Calu3 (cell line): ENCODE measurements at regions not wholly inside any gene's neighbourhood (a gene's known extent, or its start where the extent isn't known, plus 50 kb on each side); places are given as distances from the start of the nearest gene placed in this dataset.

Source experiments
- BruUV-seq: library from RNA; stranded (reverse); fragments of 400-500 nt; replicated peaks from 2 replicates; lab custom pipeline; 2021; lab: Mats Ljungman, UMichigan
- CTCF ChIA-PET: fragments of 300-600 bp; sonication (Branson Sonifier 250); formaldehyde crosslinking; loops from one replicate; lab custom pipeline; 2022; ENCODE audit warnings: antibody characterized with exemption; lab: Charles Lee
- DNase-seq: peaks from one replicate; pipeline ENCODE4 v3.0.0; 2022
- H3K27ac Mint-ChIP-seq: one replicate; pipeline ENCODE4 v1.8.0; 2022; ENCODE audit warnings: mixed read lengths; ENCODE audit not compliant: unreplicated experiment
- H3K27me3 Mint-ChIP-seq: one replicate; pipeline ENCODE4 v1.8.0; 2022; ENCODE audit warnings: mixed read lengths; ENCODE audit not compliant: unreplicated experiment
- H3K36me3 Mint-ChIP-seq: one replicate; pipeline ENCODE4 v1.8.0; 2022; ENCODE audit warnings: mild to moderate bottlenecking, moderate library complexity, mixed read lengths; ENCODE audit not compliant: insufficient read depth, unreplicated experiment
- H3K4me1 Mint-ChIP-seq: one replicate; pipeline ENCODE4 v1.8.0; 2022; ENCODE audit warnings: mild to moderate bottlenecking, low read depth, mixed read lengths; ENCODE audit not compliant: unreplicated experiment
- H3K4me3 Mint-ChIP-seq: one replicate; pipeline ENCODE4 v1.8.0; 2022; ENCODE audit warnings: mild to moderate bottlenecking, low read depth, moderate library complexity, mixed read lengths; ENCODE audit not compliant: unreplicated experiment
- H3K9me3 Mint-ChIP-seq: one replicate; pipeline ENCODE4 v1.8.0; 2022; ENCODE audit warnings: low read depth, mixed read lengths; ENCODE audit not compliant: unreplicated experiment
- intact Hi-C: fragments of 100-400 bp; cut with micrococcal nuclease; formaldehyde crosslinking; loops from one replicate; pipeline ENCODE4 v1.10.0; 2022; ENCODE audit not compliant: unreplicated experiment
- TF ChIP-seq, protein P1 (sequence below): fragments of 200-600 bp; IDR thresholded peaks from one replicate; pipeline ENCODE4 v1.8.0; 2022; ENCODE audit warnings: antibody characterized with exemption; ENCODE audit not compliant: unreplicated experiment

DNA sequence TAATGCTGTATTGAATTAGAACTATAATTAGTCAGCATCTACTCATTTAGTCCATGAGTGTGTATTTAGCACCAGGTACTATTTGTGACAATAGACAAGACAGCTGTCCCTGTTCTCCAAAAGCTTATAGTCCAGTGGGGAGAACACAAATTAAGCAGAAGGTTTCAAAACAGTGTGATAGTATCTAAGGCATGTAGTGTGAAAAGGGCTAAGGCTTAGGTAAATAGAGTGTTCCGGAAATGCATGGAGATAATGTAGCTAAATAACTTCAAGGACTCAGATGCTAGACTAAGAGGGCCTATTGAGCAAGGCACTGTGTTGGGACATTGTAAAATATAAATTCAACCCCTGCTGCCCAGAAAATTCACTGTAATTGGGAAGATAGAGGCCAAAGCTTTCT, 144.1 kb upstream of the MIR17HG start:
- Mint-ChIP-seq H3K27ac (no peak overlapping the region), H3K4me1 (no peaks in the 10 kb centered on the region), H3K9me3 (no peaks in the 10 kb centered on the region), H3K4me3 (no peak overlapping the region), H3K27me3 (no peaks in the 10 kb centered on the region), H3K36me3 (no peaks in the 10 kb centered on the region)
- no peak for DNase-seq
- intact Hi-C loops, result no loop called here
- CTCF ChIA-PET, result no interaction called here
- no TSS peak for BruUV-seq
- TF ChIP-seq, protein P1, sequence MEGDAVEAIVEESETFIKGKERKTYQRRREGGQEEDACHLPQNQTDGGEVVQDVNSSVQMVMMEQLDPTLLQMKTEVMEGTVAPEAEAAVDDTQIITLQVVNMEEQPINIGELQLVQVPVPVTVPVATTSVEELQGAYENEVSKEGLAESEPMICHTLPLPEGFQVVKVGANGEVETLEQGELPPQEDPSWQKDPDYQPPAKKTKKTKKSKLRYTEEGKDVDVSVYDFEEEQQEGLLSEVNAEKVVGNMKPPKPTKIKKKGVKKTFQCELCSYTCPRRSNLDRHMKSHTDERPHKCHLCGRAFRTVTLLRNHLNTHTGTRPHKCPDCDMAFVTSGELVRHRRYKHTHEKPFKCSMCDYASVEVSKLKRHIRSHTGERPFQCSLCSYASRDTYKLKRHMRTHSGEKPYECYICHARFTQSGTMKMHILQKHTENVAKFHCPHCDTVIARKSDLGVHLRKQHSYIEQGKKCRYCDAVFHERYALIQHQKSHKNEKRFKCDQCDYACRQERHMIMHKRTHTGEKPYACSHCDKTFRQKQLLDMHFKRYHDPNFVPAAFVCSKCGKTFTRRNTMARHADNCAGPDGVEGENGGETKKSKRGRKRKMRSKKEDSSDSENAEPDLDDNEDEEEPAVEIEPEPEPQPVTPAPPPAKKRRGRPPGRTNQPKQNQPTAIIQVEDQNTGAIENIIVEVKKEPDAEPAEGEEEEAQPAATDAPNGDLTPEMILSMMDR, result no peak

DNA sequence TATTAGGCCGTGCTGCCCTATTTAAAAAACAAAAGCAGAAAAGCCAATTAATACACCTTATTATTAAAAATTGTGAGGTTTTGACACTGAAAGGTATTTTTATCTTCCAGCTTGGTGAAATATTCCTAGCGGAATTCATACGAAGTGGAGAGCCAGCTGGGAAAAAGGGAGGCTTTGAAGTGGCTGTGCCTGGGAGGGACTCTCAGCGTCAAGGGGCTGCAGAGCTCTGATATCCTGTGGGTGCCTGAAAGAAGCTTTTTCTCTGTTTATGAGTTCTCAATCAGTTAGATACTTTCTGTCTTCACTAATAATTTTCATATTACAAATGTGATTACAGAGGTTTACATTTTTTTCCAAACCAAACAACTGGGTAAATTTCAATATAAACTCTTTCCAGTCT, 140.2 kb upstream of the MIR17HG start:
- Mint-ChIP-seq H3K27ac (no peak overlapping the region), H3K4me1 (no peaks in the 10 kb centered on the region), H3K4me3 (no peak overlapping the region), H3K9me3 (no peaks in the 10 kb centered on the region), H3K27me3 (no peaks in the 10 kb centered on the region), H3K36me3 (no peaks in the 10 kb centered on the region)
- no TSS peak for BruUV-seq
- CTCF ChIA-PET, result no interaction called here
- no peak for DNase-seq
- intact Hi-C loops, result no loop called here
- TF ChIP-seq, protein P1, result no peak

DNA sequence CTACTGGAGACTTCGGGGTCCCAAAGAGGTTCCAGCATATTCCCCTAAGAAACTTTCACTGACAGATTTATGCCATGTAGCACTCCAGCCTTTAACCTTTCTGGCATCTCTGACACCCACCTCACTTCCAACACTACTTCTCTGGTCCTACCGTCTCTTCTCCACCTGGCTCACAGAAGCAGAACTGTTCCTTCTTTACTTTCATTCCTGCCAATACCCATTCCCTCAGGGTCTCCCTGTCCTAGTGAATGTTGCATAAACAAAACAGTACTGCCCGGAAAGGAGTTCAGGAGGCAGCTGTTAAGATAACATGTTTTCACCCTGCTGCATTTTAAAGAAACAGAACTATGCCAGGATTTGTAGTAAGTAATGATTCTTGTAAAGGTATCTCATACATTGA, 136.0 kb upstream of the MIR17HG start:
- CTCF ChIA-PET, result no interaction called here
- no TSS peak for BruUV-seq
- Mint-ChIP-seq H3K9me3 (no peaks in the 10 kb centered on the region), H3K4me1 (no peaks in the 10 kb centered on the region), H3K4me3 (no peak overlapping the region), H3K36me3 (no peaks in the 10 kb centered on the region), H3K27me3 (no peaks in the 10 kb centered on the region), H3K27ac (no peak overlapping the region)
- intact Hi-C loops, result no loop called here
- no peak for DNase-seq
- TF ChIP-seq, protein P1, result no peak

DNA sequence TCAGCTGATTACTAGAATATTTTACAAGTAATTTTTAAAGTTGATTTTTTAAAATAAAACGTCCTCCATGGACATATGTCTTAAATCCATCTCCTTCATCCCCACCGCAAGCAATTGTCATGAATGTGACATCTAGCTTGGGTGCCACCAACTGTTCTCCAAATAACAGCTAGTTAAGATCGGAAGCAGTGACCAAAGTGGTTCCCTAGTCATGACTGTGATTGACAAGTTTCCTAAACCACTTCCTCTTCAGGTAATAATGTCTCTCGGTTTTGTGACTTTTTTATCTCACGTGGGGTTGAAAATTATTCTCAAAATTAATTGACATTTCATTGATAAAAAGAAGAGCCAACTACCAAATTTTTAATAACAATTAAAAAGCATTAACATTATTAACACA, 135.3 kb upstream of the MIR17HG start:
- intact Hi-C loops, result no loop called here
- no peaks in the 10 kb centered on the region for H3K27me3 Mint-ChIP-seq
- no peak overlapping the region for H3K4me3 Mint-ChIP-seq
- H3K4me1 Mint-ChIP-seq, result no peaks in the 10 kb centered on the region
- no peak for DNase-seq
- H3K27ac Mint-ChIP-seq, result no peak overlapping the region
- no peaks in the 10 kb centered on the region for H3K9me3 Mint-ChIP-seq
- no TSS peak for BruUV-seq
- no peaks in the 10 kb centered on the region for H3K36me3 Mint-ChIP-seq
- CTCF ChIA-PET, result no interaction called here
- TF ChIP-seq, protein P1, result no peak

DNA sequence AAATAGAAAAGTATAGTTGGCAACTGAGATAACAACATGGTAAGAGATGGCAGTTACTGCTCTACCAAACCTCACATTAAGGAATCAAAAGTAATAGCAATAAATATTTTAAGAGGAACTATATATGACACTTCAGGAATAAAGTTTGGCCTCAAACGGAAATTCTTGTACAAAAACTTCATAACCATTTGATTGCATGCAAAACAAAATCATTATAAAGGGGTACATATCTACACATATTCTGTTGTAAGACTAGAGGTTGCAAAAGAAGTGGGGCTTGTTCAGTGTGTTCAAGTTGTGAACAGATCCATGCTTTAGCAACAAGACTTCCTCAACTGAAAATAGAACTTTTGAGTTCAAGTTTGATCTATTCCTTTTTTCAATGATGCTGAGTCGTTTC, 133.5 kb upstream of the MIR17HG start:
- Mint-ChIP-seq H3K4me3 (no peak overlapping the region), H3K27me3 (no peaks in the 10 kb centered on the region), H3K4me1 (no peaks in the 10 kb centered on the region), H3K9me3 (no peaks in the 10 kb centered on the region), H3K36me3 (no peaks in the 10 kb centered on the region), H3K27ac (no peak overlapping the region)
- DNase-seq, result no peak
- TF ChIP-seq, protein P1, result no peak
- intact Hi-C loops, result no loop called here
- BruUV-seq, result no TSS peak
- CTCF ChIA-PET, result no interaction called here
